GM23338 (cell line): ENCODE measurements at regions not wholly inside any gene's neighbourhood (a gene's known extent, or its start where the extent isn't known, plus 50 kb on each side); places are given as distances from the start of the nearest gene placed in this dataset.
A peak's percentile ranks its signal among the peaks of the same experiment; 100 is the strongest.

Source experiments
- ATAC-seq: fragments of 200-7000 bp; cut with Tn5 transposase; 3 replicates; pipeline ENCODE4 v1.9.1; 2020
- DNase-seq: peaks from one replicate; pipeline ENCODE4 v3.0.0-alpha.2; 2015; ENCODE audit warnings: low spot score
- H2AFZ ChIP-seq: fragments of 200-600 bp; sonication (generic); 2 replicates; pipeline ENCODE4 v1.8.0; 2016; ENCODE audit warnings: antibody characterized with exemption, mild to moderate bottlenecking, moderate library complexity
- H3F3A ChIP-seq: fragments of 200-600 bp; sonication (generic); replicated peaks from 2 replicates; pipeline ENCODE4 v1.8.0; 2017; ENCODE audit warnings: antibody characterized with exemption, mixed run types, low read depth
- H3K27ac ChIP-seq: fragments of 200-600 bp; sonication (generic); 2 replicates; pipeline ENCODE4 v1.6.1; 2016; ENCODE audit warnings: low read depth
- H3K27me3 ChIP-seq: fragments of 200-600 bp; sonication (generic); 2 replicates; pipeline ENCODE4 v1.8.0; 2016; ENCODE audit warnings: mild to moderate bottlenecking, mixed run types, moderate library complexity; ENCODE audit not compliant: insufficient read depth
- H3K36me3 ChIP-seq: fragments of 200-600 bp; sonication (generic); 2 replicates; pipeline ENCODE4 v1.8.0; 2016; ENCODE audit warnings: mild to moderate bottlenecking; ENCODE audit not compliant: insufficient read depth
- H3K4me1 ChIP-seq: fragments of 200-600 bp; sonication (generic); 2 replicates; pipeline ENCODE4 v1.8.0; 2016; ENCODE audit warnings: mild to moderate bottlenecking, moderate library complexity; ENCODE audit not compliant: insufficient read depth
- H3K4me2 ChIP-seq: fragments of 200-600 bp; sonication (generic); 2 replicates; pipeline ENCODE4 v1.7.1; 2017; ENCODE audit warnings: mixed run types
- H3K4me3 ChIP-seq: fragments of 200-600 bp; sonication (generic); 2 replicates; pipeline ENCODE4 v1.6.1; 2016; ENCODE audit warnings: mixed run types
- H3K79me2 ChIP-seq: fragments of 200-600 bp; sonication (generic); replicated peaks from 2 replicates; pipeline ENCODE4 v1.8.0; 2017; ENCODE audit warnings: mild to moderate bottlenecking; ENCODE audit not compliant: insufficient read depth
- H3K9me2 ChIP-seq: fragments of 200-600 bp; sonication (generic); 2 replicates; pipeline ENCODE4 v1.8.0; 2017; ENCODE audit not compliant: insufficient read depth
- H4K20me1 ChIP-seq: fragments of 200-600 bp; sonication (generic); replicated peaks from 2 replicates; pipeline ENCODE4 v1.8.0; 2017; ENCODE audit warnings: mild to moderate bottlenecking; ENCODE audit not compliant: insufficient read depth
- H3K27ac Mint-ChIP-seq: 2 replicates; pipeline ENCODE4 v1.8.0; 2020; ENCODE audit warnings: inconsistent platforms, mild to moderate bottlenecking, moderate library complexity, mixed read lengths
- H3K27me3 Mint-ChIP-seq: 3 replicates; pipeline ENCODE4 v1.8.0; 2022; ENCODE audit warnings: low read depth, mild to moderate bottlenecking, moderate library complexity, mixed read lengths, inconsistent platforms; ENCODE audit not compliant: insufficient read depth, poor library complexity
- H3K36me3 Mint-ChIP-seq: 3 replicates; pipeline ENCODE4 v1.8.0; 2021; ENCODE audit warnings: low read depth, mild to moderate bottlenecking, inconsistent platforms, moderate library complexity, mixed read lengths
- H3K4me1 Mint-ChIP-seq: 3 replicates; pipeline ENCODE4 v1.8.0; 2020; ENCODE audit warnings: mild to moderate bottlenecking, inconsistent platforms, mixed read lengths
- H3K4me3 Mint-ChIP-seq: 3 replicates; pipeline ENCODE4 v1.8.0; 2021; ENCODE audit warnings: moderate library complexity, mild to moderate bottlenecking, inconsistent platforms, mixed read lengths
- H3K9me3 Mint-ChIP-seq: 3 replicates; pipeline ENCODE4 v1.8.0; 2020; ENCODE audit warnings: moderate library complexity, mild to moderate bottlenecking, inconsistent platforms, mixed read lengths
- CREB1 ChIP-seq: fragments of 250-450 bp; sonication (Bioruptor Pico); IDR thresholded peaks from 2 replicates; pipeline ENCODE4 v1.5.0; 2020; ENCODE audit warnings: low read depth, mild to moderate bottlenecking, moderate library complexity
- EZH2phosphoT487 ChIP-seq: fragments of 200-600 bp; sonication (generic); IDR thresholded peaks from one replicate; pipeline ENCODE4 v1.8.1; 2018; ENCODE audit warnings: antibody characterized with exemption; ENCODE audit not compliant: unreplicated experiment
- JUNB ChIP-seq: IDR thresholded peaks from one replicate; pipeline ENCODE4 v1.6.1; 2016; ENCODE audit warnings: antibody characterized with exemption; ENCODE audit not compliant: unreplicated experiment
- NANOG ChIP-seq: IDR thresholded peaks from 2 replicates; pipeline ENCODE4 v1.6.1; 2016; ENCODE audit warnings: antibody characterized with exemption, borderline replicate concordance
- POLR2AphosphoS5 ChIP-seq: IDR thresholded peaks from 2 replicates; pipeline ENCODE4 v1.6.1; 2016; ENCODE audit warnings: antibody characterized with exemption, low read depth
- REST ChIP-seq: IDR thresholded peaks from one replicate; pipeline ENCODE4 v1.6.1; 2018; ENCODE audit warnings: antibody characterized with exemption; ENCODE audit not compliant: unreplicated experiment
- ZNF114 ChIP-seq: fragments of 250-450 bp; sonication (Bioruptor Pico); IDR thresholded peaks from 2 replicates; pipeline ENCODE4 v1.5.0; 2020; ENCODE audit warnings: mild to moderate bottlenecking, moderate library complexity
- ZNF462 ChIP-seq: fragments of 250-450 bp; sonication (Bioruptor Pico); IDR thresholded peaks from 2 replicates; pipeline ENCODE4 v1.5.0; 2020; ENCODE audit warnings: mild to moderate bottlenecking, moderate library complexity

GRCh38 chr14:38794677-38795076, 308.4 kb downstream of the SEC23A start:
- Mint-ChIP-seq H3K27ac (no peak overlapping the region), H3K36me3 (no peaks in the 10 kb centered on the region), H3K9me3 (no peaks in the 10 kb centered on the region), H3K27me3 (peaks cover 2% of the 10 kb centered on the region), H3K4me3 (no peak overlapping the region), H3K4me1 (peaks cover 18% of the 10 kb centered on the region)
- no peaks in the 10 kb centered on the region for H3K79me2 ChIP-seq
- DNase-seq (no peak), ATAC-seq (no peak)
- H3K4me2 ChIP-seq = no peak overlapping the region
- peaks cover 5% of the 10 kb centered on the region; the same call in 1 of the 2 replicates for H3K9me2 ChIP-seq
- no peaks in the 10 kb centered on the region for H4K20me1 ChIP-seq
- no peak overlapping the region for H2AFZ ChIP-seq
- H3K27me3 ChIP-seq = no peaks in the 10 kb centered on the region
- no peak overlapping the region for H3K27ac ChIP-seq
- H3K36me3 ChIP-seq = no peaks in the 10 kb centered on the region
- TF ChIP-seq JUNB (no peak), ZNF114 (CRISPR knock-in tag) (no peak), EZH2phosphoT487 (no peak), REST (no peak), CREB1 (CRISPR knock-in tag) (no peak), NANOG (no peak), POLR2AphosphoS5 (no peak)
- no peaks in the 10 kb centered on the region for H3F3A ChIP-seq
- no peak overlapping the region for H3K4me3 ChIP-seq
- peaks cover 22% of the 10 kb centered on the region for H3K4me1 ChIP-seq

GRCh38 chr14:38791862-38792261, 311.2 kb downstream of the SEC23A start:
- ATAC-seq = peak; percentile 92
- no peaks in the 10 kb centered on the region for H3K9me3 Mint-ChIP-seq
- H3K36me3 Mint-ChIP-seq = no peaks in the 10 kb centered on the region
- H2AFZ ChIP-seq = no peak overlapping the region
- H3K79me2 ChIP-seq = no peaks in the 10 kb centered on the region
- TF ChIP-seq POLR2AphosphoS5 = no peak
- peak; percentile 50; the same call in 1 of the 2 replicates for TF ChIP-seq ZNF462 (CRISPR knock-in tag)
- no peaks in the 10 kb centered on the region for H3F3A ChIP-seq
- peaks cover 18% of the 10 kb centered on the region for H3K4me1 Mint-ChIP-seq
- peaks cover 22% of the 10 kb centered on the region for H3K4me1 ChIP-seq
- H3K27ac ChIP-seq = peak overlapping the region; percentile 72; the same call in 1 of the 2 replicates
- H3K4me2 ChIP-seq = 0 out of 2 replicates have a peak overlapping the region, but pooled peaks have one; percentile 4
- peak; percentile 56 for DNase-seq
- H3K36me3 ChIP-seq = no peaks in the 10 kb centered on the region
- no peak overlapping the region for H3K4me3 ChIP-seq
- H3K4me3 Mint-ChIP-seq = no peak overlapping the region
- no peaks in the 10 kb centered on the region for H3K27me3 Mint-ChIP-seq
- no peaks in the 10 kb centered on the region for H3K27me3 ChIP-seq
- peaks cover 5% of the 10 kb centered on the region; the same call in 1 of the 2 replicates for H3K9me2 ChIP-seq
- no peaks in the 10 kb centered on the region for H4K20me1 ChIP-seq
- H3K27ac Mint-ChIP-seq = peak overlapping the region; percentile 82; the same call in 1 of the 2 replicates
